ENCODE measurements at regions not wholly inside any gene's neighbourhood (a gene's known extent, or its start where the extent isn't known, plus 50 kb on each side); places are given as distances from the start of the nearest gene placed in this dataset.

DNA sequence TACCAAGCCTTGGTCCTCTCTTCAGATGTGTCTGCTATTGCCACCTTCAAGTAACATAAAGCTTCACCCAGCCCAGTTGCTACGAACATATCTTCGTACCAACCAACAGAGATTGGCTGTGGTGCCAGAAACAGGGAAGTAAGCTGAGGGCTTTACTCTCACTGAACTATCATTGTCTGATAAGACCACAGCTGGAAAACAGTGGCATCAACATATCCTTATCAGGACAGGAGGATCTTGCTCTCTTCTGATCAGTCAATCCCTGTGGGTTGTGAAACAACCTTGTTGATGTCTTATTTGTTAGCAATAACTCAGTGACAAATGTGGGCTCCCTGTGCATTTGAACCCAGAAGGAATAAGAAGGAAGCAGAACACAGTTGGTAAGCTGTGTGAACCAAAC, 446.3 kb upstream of the MAF start:
- H3K27ac ChIP-seq: no peak overlapping the region
- TF ChIP-seq CTCF (conservative IDR thresholded peaks at IDR 0.05): no peak

DNA sequence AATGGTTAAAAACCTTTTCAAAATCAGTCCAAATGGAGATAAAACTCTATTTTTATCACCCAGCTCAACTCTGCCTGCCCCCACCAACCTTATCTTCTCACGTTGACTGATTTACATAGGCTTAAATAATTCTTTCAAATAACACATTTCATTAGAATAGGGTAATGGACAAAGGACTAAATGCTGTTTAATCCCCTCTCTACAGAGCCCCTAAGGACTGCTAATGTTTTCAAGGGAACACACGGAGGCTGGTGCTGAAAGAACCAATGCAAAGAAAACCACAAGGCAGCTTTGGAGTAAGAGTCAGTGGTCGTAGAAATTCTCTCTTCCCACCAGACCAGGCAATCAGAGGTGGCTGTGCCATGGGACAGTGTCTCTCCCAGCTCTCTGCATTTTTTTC, 445.7 kb upstream of the MAF start:
- no peak overlapping the region for H3K27ac ChIP-seq
- TF ChIP-seq CTCF (conservative IDR thresholded peaks at IDR 0.05): no peak

DNA sequence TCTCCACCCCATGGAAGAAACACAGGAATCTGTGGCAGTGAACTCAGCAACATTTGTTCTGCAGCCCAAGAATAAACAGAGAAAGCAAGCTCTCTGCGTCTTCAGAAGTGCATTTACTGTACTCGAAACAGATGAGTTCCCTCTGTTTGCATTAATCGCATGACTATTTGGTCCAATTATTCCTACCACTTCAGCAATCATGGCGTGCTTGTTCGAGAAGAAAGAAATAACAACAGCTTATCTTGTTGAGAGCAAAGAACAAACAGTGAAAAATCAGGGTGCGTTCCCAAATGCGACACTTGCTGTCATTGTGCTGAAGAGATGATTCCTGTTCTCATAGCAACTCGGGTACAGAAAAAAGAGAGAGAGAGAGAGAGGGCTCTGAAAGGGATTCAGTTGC, 445.3 kb upstream of the MAF start:
- H3K27ac ChIP-seq: no peak overlapping the region
- no peak for TF ChIP-seq CTCF (conservative IDR thresholded peaks at IDR 0.05)

GRCh38 chr16:80041410-80041809, 440.9 kb upstream of the MAF start:
- no peak overlapping the region for H3K27ac ChIP-seq
- TF ChIP-seq CTCF (conservative IDR thresholded peaks at IDR 0.05): no peak

DNA sequence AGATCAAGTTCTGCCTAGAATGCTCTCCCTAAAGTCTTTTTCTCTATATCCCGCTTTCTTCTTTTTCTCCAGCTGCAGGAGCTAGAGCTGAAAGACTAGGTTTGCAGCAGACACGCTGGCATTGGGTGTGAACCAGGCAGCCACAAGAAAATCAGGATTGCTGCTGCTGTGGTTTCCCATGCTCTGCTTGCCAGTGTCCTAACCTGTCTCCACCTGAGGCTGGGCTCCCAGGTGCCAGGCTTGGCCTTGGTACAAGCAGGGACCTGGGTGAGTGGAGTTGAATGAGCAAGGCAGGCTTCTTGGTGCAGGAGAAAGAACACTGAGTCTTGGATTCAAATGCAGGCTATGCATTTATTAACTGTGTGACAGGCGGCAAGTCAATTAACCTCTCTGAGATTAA, 440.3 kb upstream of the MAF start:
- no peak overlapping the region for H3K27ac ChIP-seq
- TF ChIP-seq CTCF (conservative IDR thresholded peaks at IDR 0.05): no peak

DNA sequence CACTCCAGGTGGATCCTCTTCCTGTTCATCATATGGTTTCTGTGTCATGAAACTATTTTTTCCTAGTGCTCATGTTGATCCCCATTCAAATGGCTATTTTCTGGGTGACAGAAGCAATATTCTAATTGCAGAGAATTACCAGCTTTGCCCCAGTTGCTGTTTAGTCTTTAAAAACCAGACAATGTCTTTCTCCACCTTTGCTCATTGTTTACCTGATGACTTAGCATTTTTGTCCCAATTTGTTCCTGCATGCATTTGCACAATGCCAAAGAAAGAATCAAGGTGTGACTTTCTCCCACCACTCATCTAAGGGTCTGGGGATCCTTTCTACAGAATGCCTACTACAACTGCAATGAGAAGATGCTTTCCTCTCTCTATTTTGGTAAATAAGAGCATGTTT, 439.9 kb upstream of the MAF start:
- no peak overlapping the region for H3K27ac ChIP-seq
- no peak for TF ChIP-seq CTCF (conservative IDR thresholded peaks at IDR 0.05)

GRCh38 chr16:80039777-80040176, 439.2 kb upstream of the MAF start:
- no peak overlapping the region for H3K27ac ChIP-seq
- TF ChIP-seq CTCF (conservative IDR thresholded peaks at IDR 0.05): no peak

DNA sequence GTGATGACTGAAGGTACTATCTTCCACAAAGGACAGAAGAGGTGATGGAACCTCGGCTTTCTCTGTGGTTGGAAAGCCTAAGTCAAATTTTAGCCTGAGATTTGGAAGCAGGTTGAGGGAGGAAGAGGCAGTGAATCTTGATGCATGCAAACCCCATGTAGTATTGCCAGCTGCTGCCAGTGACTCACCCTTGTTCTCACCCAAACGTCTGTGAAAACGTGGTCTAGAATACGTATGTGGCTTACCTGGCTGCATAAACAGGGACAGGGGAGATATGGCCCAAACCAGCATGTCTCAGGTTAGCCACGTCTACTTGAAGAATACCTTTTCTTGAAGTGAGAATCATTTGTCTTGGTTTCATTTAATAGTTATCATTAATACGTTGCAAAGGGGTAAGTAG, 438.0 kb upstream of the MAF start:
- no peak for TF ChIP-seq CTCF (conservative IDR thresholded peaks at IDR 0.05)

More for the DNA sequence above, 438.0 kb upstream of the MAF start:
- H3K27ac ChIP-seq: no peak overlapping the region
